Loucy (cell line): ENCODE measurements at regions not wholly inside any gene's neighbourhood (a gene's known extent, or its start where the extent isn't known, plus 50 kb on each side); places are given as distances from the start of the nearest gene placed in this dataset.

Source experiments
- H2AFZ ChIP-seq: fragments of 200-600 bp; sonication (generic); 2 replicates; pipeline ENCODE4 v1.6.0; 2016; ENCODE audit warnings: antibody characterized with exemption, mild to moderate bottlenecking, low read length, moderate library complexity
- H3F3A ChIP-seq: fragments of 200-600 bp; 2 replicates; pipeline ENCODE4 v1.6.0; 2016; ENCODE audit warnings: antibody characterized with exemption, low read depth, mild to moderate bottlenecking
- H3K27me3 ChIP-seq: fragments of 200-600 bp; sonication (generic); 2 replicates; pipeline ENCODE4 v1.6.1; 2014; ENCODE audit warnings: low read length, mild to moderate bottlenecking; ENCODE audit not compliant: insufficient read depth, poor library complexity, severe bottlenecking
- H3K36me3 ChIP-seq: fragments of 200-600 bp; sonication (generic); 2 replicates; pipeline ENCODE4 v1.6.1; 2016; ENCODE audit warnings: low read length; ENCODE audit not compliant: insufficient read depth
- H3K4me1 ChIP-seq: fragments of 200-600 bp; sonication (generic); 2 replicates; pipeline ENCODE4 v1.5.1; 2014; ENCODE audit warnings: low read length, mild to moderate bottlenecking; ENCODE audit not compliant: insufficient read depth, poor library complexity, severe bottlenecking
- H3K4me2 ChIP-seq: fragments of 200-600 bp; sonication (generic); 2 replicates; pipeline ENCODE4 v1.6.0; 2014; ENCODE audit warnings: antibody characterized with exemption, low read length, low read depth, mild to moderate bottlenecking; ENCODE audit not compliant: poor library complexity, severe bottlenecking
- H3K4me3 ChIP-seq: fragments of 200-600 bp; sonication (generic); 2 replicates; pipeline ENCODE4 v1.5.1; 2014; ENCODE audit warnings: low read length, mild to moderate bottlenecking, mixed read lengths; ENCODE audit not compliant: poor library complexity, severe bottlenecking
- H3K79me2 ChIP-seq: fragments of 200-600 bp; sonication (generic); 2 replicates; pipeline ENCODE4 v1.6.1; 2014; ENCODE audit warnings: low read length; ENCODE audit not compliant: insufficient read depth
- H3K9ac ChIP-seq: fragments of 200-600 bp; sonication (generic); 2 replicates; pipeline ENCODE4 v1.6.0; 2014; ENCODE audit warnings: mild to moderate bottlenecking, low read depth, low read length, moderate library complexity; ENCODE audit not compliant: poor library complexity, severe bottlenecking
- H3K9me2 ChIP-seq: fragments of 200-600 bp; sonication (generic); replicated peaks from 2 replicates; pipeline ENCODE4 v1.6.1; 2016; ENCODE audit warnings: low read depth, low read length, mixed read lengths
- H3K9me3 ChIP-seq: fragments of 200-600 bp; sonication (generic); 2 replicates; pipeline ENCODE4 v1.6.1; 2014; ENCODE audit warnings: mild to moderate bottlenecking, antibody characterized with exemption, low read length, low read depth; ENCODE audit not compliant: insufficient read depth
- H4K20me1 ChIP-seq: fragments of 200-600 bp; sonication (generic); 2 replicates; pipeline ENCODE4 v1.6.0; 2014; ENCODE audit warnings: antibody characterized with exemption, low read length, mild to moderate bottlenecking; ENCODE audit not compliant: insufficient read depth, poor library complexity, severe bottlenecking
- CTCF ChIP-seq: fragments of 200-600 bp; sonication (generic); conservative IDR thresholded peaks from 2 replicates; pipeline ENCODE4 v1.5.1; 2014; ENCODE audit warnings: mild to moderate bottlenecking, antibody characterized with exemption, low read length
- EZH2phosphoT487 ChIP-seq: fragments of 200-600 bp; IDR thresholded peaks from 2 replicates; pipeline ENCODE4 v1.6.1; 2018; ENCODE audit warnings: antibody characterized with exemption, mild to moderate bottlenecking, moderate library complexity, borderline replicate concordance

GRCh38 chr2:121992700-121993099 lies 237.2 kb downstream of the TSN start:
- Histone ChIP-seq H3K27me3 (no peaks in the 10 kb centered on the region), H4K20me1 (no peaks in the 10 kb centered on the region), H3K4me3 (no peak overlapping the region), H2AFZ (no peak overlapping the region), H3K9me2 (no peaks in the 10 kb centered on the region), H3K9me3 (no peaks in the 10 kb centered on the region), H3F3A (no peaks in the 10 kb centered on the region), H3K4me2 (no peak overlapping the region), H3K79me2 (no peaks in the 10 kb centered on the region), H3K36me3 (no peaks in the 10 kb centered on the region), H3K9ac (no peak overlapping the region), H3K4me1 (peaks cover 16% of the 10 kb centered on the region)
- TF ChIP-seq EZH2phosphoT487: no peak
- TF ChIP-seq CTCF: peak; percentile 24; the same call in 1 of the 2 replicates

- no peak overlapping the region for H3K9ac ChIP-seq
- H3K4me2 ChIP-seq: no peak overlapping the region
- 0 out of 2 replicates have a peak, but pooled peaks cover 1% of the 10 kb centered on the region for H3F3A ChIP-seq
- H4K20me1 ChIP-seq: no peaks in the 10 kb centered on the region
- no peak overlapping the region for H3K4me3 ChIP-seq
- no peaks in the 10 kb centered on the region for H3K36me3 ChIP-seq
- H3K4me1 ChIP-seq: peaks cover 23% of the 10 kb centered on the region
- no peaks in the 10 kb centered on the region for H3K9me2 ChIP-seq
- H2AFZ ChIP-seq: no peak overlapping the region
- H3K27me3 ChIP-seq: no peaks in the 10 kb centered on the region
- TF ChIP-seq EZH2phosphoT487 (no peak), CTCF (no peak)
- H3K79me2 ChIP-seq: no peaks in the 10 kb centered on the region
- no peaks in the 10 kb centered on the region for H3K9me3 ChIP-seq
Observed at GRCh38 chr2:121993682-121994081, 238.2 kb downstream of the TSN start.

GRCh38 chr2:121994238-121995206 lies 239.1 kb downstream of the TSN start:
- Histone ChIP-seq H3K4me3 (no peak overlapping the region), H3K9me3 (no peaks in the 10 kb centered on the region), H3K27me3 (no peaks in the 10 kb centered on the region), H3K79me2 (no peaks in the 10 kb centered on the region), H3K9me2 (no peaks in the 10 kb centered on the region), H3K4me1 (peaks cover 32% of the 10 kb centered on the region), H2AFZ (0 out of 2 replicates have a peak overlapping the region, but pooled peaks have one; percentile 28), H3K36me3 (no peaks in the 10 kb centered on the region), H3K9ac (no peak overlapping the region), H3F3A (0 out of 2 replicates have a peak, but pooled peaks cover 5% of the 10 kb centered on the region), H4K20me1 (no peaks in the 10 kb centered on the region), H3K4me2 (no peak overlapping the region)
- TF ChIP-seq CTCF (no peak), EZH2phosphoT487 (no peak)
